ENCODE measurements at regions not wholly inside any gene's neighbourhood (a gene's known extent, or its start where the extent isn't known, plus 50 kb on each side); places are given as distances from the start of the nearest gene placed in this dataset.
A peak's percentile ranks its signal among the peaks of the same experiment; 100 is the strongest.

- Histone ChIP-seq H3K36me3 (ENCODE audit: control insufficient read depth, insufficient read depth, low read length) (no peaks in the 10 kb centered on the region), H3K4me3 (ENCODE audit: low read depth, low read length) (no peak overlapping the region), H3K9me3 (ENCODE audit: control insufficient read depth, insufficient read depth, low read length) (no peaks in the 10 kb centered on the region), H3K4me1 (ENCODE audit: control insufficient read depth, insufficient read depth, low read length) (no peaks in the 10 kb centered on the region), H3K27me3 (ENCODE audit: control insufficient read depth, insufficient read depth, low read length) (no peaks in the 10 kb centered on the region), H3K9ac (ENCODE audit: low read depth, low read length) (no peak overlapping the region)
These were observed 173.7 kb downstream of the MELK start for GRCh38 chr9:36746415-36746814.

- H3K9ac ChIP-seq (ENCODE audit: low read depth, low read length): no peak overlapping the region
- H3K4me1 ChIP-seq (ENCODE audit: control insufficient read depth, insufficient read depth, low read length): no peaks in the 10 kb centered on the region
- H3K36me3 ChIP-seq (ENCODE audit: control insufficient read depth, insufficient read depth, low read length): no peaks in the 10 kb centered on the region
- no peak overlapping the region for H3K4me3 ChIP-seq (ENCODE audit: low read depth, low read length)
- no peaks in the 10 kb centered on the region for H3K9me3 ChIP-seq (ENCODE audit: control insufficient read depth, insufficient read depth, low read length)
- no peaks in the 10 kb centered on the region for H3K27me3 ChIP-seq (ENCODE audit: control insufficient read depth, insufficient read depth, low read length)
These were observed 175.7 kb downstream of the MELK start for GRCh38 chr9:36748322-36748899.

GRCh38 chr9:36749461-36749860, 176.8 kb downstream of the MELK start:
- Histone ChIP-seq H3K4me1 (ENCODE audit: control insufficient read depth, insufficient read depth, low read length) (no peaks in the 10 kb centered on the region), H3K9ac (ENCODE audit: low read depth, low read length) (no peak overlapping the region), H3K4me3 (ENCODE audit: low read depth, low read length) (no peak overlapping the region), H3K27me3 (ENCODE audit: control insufficient read depth, insufficient read depth, low read length) (no peaks in the 10 kb centered on the region), H3K9me3 (ENCODE audit: control insufficient read depth, insufficient read depth, low read length) (no peaks in the 10 kb centered on the region), H3K36me3 (ENCODE audit: control insufficient read depth, insufficient read depth, low read length) (no peaks in the 10 kb centered on the region)

GRCh38 chr9:36750630-36751029, 177.9 kb downstream of the MELK start:
- Histone ChIP-seq H3K36me3 (ENCODE audit: control insufficient read depth, insufficient read depth, low read length) (no peaks in the 10 kb centered on the region), H3K9me3 (ENCODE audit: control insufficient read depth, insufficient read depth, low read length) (no peaks in the 10 kb centered on the region), H3K9ac (ENCODE audit: low read depth, low read length) (no peak overlapping the region), H3K4me1 (ENCODE audit: control insufficient read depth, insufficient read depth, low read length) (no peaks in the 10 kb centered on the region), H3K27me3 (ENCODE audit: control insufficient read depth, insufficient read depth, low read length) (no peaks in the 10 kb centered on the region), H3K4me3 (ENCODE audit: low read depth, low read length) (no peak overlapping the region)

- Histone ChIP-seq H3K27me3 (ENCODE audit: control insufficient read depth, insufficient read depth, low read length) (peaks cover 2% of the 10 kb centered on the region), H3K4me3 (ENCODE audit: low read depth, low read length) (no peak overlapping the region), H3K4me1 (ENCODE audit: control insufficient read depth, insufficient read depth, low read length) (no peaks in the 10 kb centered on the region), H3K36me3 (ENCODE audit: control insufficient read depth, insufficient read depth, low read length) (no peaks in the 10 kb centered on the region), H3K9me3 (ENCODE audit: control insufficient read depth, insufficient read depth, low read length) (no peaks in the 10 kb centered on the region), H3K9ac (ENCODE audit: low read depth, low read length) (no peak overlapping the region)
These were observed 182.3 kb downstream of the MELK start for GRCh38 chr9:36755019-36755418.

GRCh38 chr9:36759141-36759540, 186.4 kb downstream of the MELK start:
- Histone ChIP-seq H3K9me3 (ENCODE audit: control insufficient read depth, insufficient read depth, low read length) (no peaks in the 10 kb centered on the region), H3K36me3 (ENCODE audit: control insufficient read depth, insufficient read depth, low read length) (no peaks in the 10 kb centered on the region), H3K4me1 (ENCODE audit: control insufficient read depth, insufficient read depth, low read length) (no peaks in the 10 kb centered on the region), H3K9ac (ENCODE audit: low read depth, low read length) (no peak overlapping the region), H3K27me3 (ENCODE audit: control insufficient read depth, insufficient read depth, low read length) (peaks cover 2% of the 10 kb centered on the region), H3K4me3 (ENCODE audit: low read depth, low read length) (no peak overlapping the region)

GRCh38 chr9:36759976-36760375, 187.3 kb downstream of the MELK start:
- Histone ChIP-seq H3K4me1 (ENCODE audit: control insufficient read depth, insufficient read depth, low read length) (no peaks in the 10 kb centered on the region), H3K9ac (ENCODE audit: low read depth, low read length) (no peak overlapping the region), H3K27me3 (ENCODE audit: control insufficient read depth, insufficient read depth, low read length) (peaks cover 2% of the 10 kb centered on the region), H3K4me3 (ENCODE audit: low read depth, low read length) (no peak overlapping the region), H3K9me3 (ENCODE audit: control insufficient read depth, insufficient read depth, low read length) (no peaks in the 10 kb centered on the region), H3K36me3 (ENCODE audit: control insufficient read depth, insufficient read depth, low read length) (no peaks in the 10 kb centered on the region)

GRCh38 chr9:36760667-36761420, 188.1 kb downstream of the MELK start:
- no peak overlapping the region for H3K9ac ChIP-seq (ENCODE audit: low read depth, low read length)
- H3K27me3 ChIP-seq (ENCODE audit: control insufficient read depth, insufficient read depth, low read length): peaks cover 2% of the 10 kb centered on the region
- H3K36me3 ChIP-seq (ENCODE audit: control insufficient read depth, insufficient read depth, low read length): no peaks in the 10 kb centered on the region
- no peak overlapping the region for H3K4me3 ChIP-seq (ENCODE audit: low read depth, low read length)
- no peaks in the 10 kb centered on the region for H3K9me3 ChIP-seq (ENCODE audit: control insufficient read depth, insufficient read depth, low read length)
- H3K4me1 ChIP-seq (ENCODE audit: control insufficient read depth, insufficient read depth, low read length): no peaks in the 10 kb centered on the region

- Histone ChIP-seq H3K27me3 (ENCODE audit: control insufficient read depth, insufficient read depth, low read length) (peaks cover 10% of the 10 kb centered on the region), H3K36me3 (ENCODE audit: control insufficient read depth, insufficient read depth, low read length) (no peaks in the 10 kb centered on the region), H3K9me3 (ENCODE audit: control insufficient read depth, insufficient read depth, low read length) (no peaks in the 10 kb centered on the region), H3K4me3 (ENCODE audit: low read depth, low read length) (no peak overlapping the region), H3K4me1 (ENCODE audit: control insufficient read depth, insufficient read depth, low read length) (no peaks in the 10 kb centered on the region), H3K9ac (ENCODE audit: low read depth, low read length) (no peak overlapping the region)
These were observed 190.3 kb downstream of the MELK start for GRCh38 chr9:36762958-36763357.

- Histone ChIP-seq H3K27me3 (ENCODE audit: control insufficient read depth, insufficient read depth, low read length) (peaks cover 13% of the 10 kb centered on the region), H3K9ac (ENCODE audit: low read depth, low read length) (no peak overlapping the region), H3K9me3 (ENCODE audit: control insufficient read depth, insufficient read depth, low read length) (no peaks in the 10 kb centered on the region), H3K4me3 (ENCODE audit: low read depth, low read length) (no peak overlapping the region), H3K36me3 (ENCODE audit: control insufficient read depth, insufficient read depth, low read length) (no peaks in the 10 kb centered on the region), H3K4me1 (ENCODE audit: control insufficient read depth, insufficient read depth, low read length) (no peaks in the 10 kb centered on the region)
These were observed 191.1 kb downstream of the MELK start for GRCh38 chr9:36763778-36764177.

- no peak overlapping the region for H3K9ac ChIP-seq (ENCODE audit: low read depth, low read length)
- H3K36me3 ChIP-seq (ENCODE audit: control insufficient read depth, insufficient read depth, low read length): no peaks in the 10 kb centered on the region
- H3K4me3 ChIP-seq (ENCODE audit: low read depth, low read length): peak overlapping the region; percentile 72
- peaks cover 18% of the 10 kb centered on the region for H3K27me3 ChIP-seq (ENCODE audit: control insufficient read depth, insufficient read depth, low read length)
- no peaks in the 10 kb centered on the region for H3K4me1 ChIP-seq (ENCODE audit: control insufficient read depth, insufficient read depth, low read length)
- no peaks in the 10 kb centered on the region for H3K9me3 ChIP-seq (ENCODE audit: control insufficient read depth, insufficient read depth, low read length)
These were observed 191.8 kb downstream of the MELK start for GRCh38 chr9:36764364-36765076.

- H3K9me3 ChIP-seq (ENCODE audit: control insufficient read depth, insufficient read depth, low read length): no peaks in the 10 kb centered on the region
- peaks cover 18% of the 10 kb centered on the region for H3K27me3 ChIP-seq (ENCODE audit: control insufficient read depth, insufficient read depth, low read length)
- no peak overlapping the region for H3K9ac ChIP-seq (ENCODE audit: low read depth, low read length)
- no peaks in the 10 kb centered on the region for H3K36me3 ChIP-seq (ENCODE audit: control insufficient read depth, insufficient read depth, low read length)
- H3K4me1 ChIP-seq (ENCODE audit: control insufficient read depth, insufficient read depth, low read length): no peaks in the 10 kb centered on the region
- peak overlapping the region; percentile 72 for H3K4me3 ChIP-seq (ENCODE audit: low read depth, low read length)
These were observed 192.3 kb downstream of the MELK start for GRCh38 chr9:36765077-36765390.
